HG03097 (cell line): ENCODE measurements at regions not wholly inside any gene's neighbourhood (a gene's known extent, or its start where the extent isn't known, plus 50 kb on each side); places are given as distances from the start of the nearest gene placed in this dataset.
"Not testable (repeated sequence)": the region's sequence is repeated elsewhere in the genome, so short reads cannot be mapped to it uniquely, and the experiment has no call there.

Experiments
- ATAC-seq: cut with Tn5 transposase; IDR thresholded peaks from one replicate; pipeline ENCODE4 v1.9.1; 2021; ENCODE audit not compliant: unreplicated experiment, low FRiP score

DNA sequence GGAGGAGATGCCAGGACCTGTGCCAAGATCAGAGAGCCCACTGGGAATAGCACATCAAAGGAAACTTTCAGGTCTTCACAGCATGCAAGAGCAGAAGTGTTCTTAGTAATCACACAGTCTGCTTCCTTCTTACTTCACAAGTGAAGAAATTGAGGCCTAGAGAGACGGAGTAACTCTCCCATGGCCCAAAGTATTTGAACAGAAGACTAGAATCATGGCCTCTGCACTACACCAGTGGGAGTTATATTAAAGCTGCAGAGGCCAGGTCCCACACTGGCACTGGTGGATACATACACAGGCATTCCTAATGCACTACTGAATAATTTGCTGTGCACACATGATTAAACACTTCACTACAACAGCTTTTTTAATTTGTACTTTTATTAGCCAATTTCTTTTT is 107.6 kb upstream of the RMP24 start:
- no peak for ATAC-seq

DNA sequence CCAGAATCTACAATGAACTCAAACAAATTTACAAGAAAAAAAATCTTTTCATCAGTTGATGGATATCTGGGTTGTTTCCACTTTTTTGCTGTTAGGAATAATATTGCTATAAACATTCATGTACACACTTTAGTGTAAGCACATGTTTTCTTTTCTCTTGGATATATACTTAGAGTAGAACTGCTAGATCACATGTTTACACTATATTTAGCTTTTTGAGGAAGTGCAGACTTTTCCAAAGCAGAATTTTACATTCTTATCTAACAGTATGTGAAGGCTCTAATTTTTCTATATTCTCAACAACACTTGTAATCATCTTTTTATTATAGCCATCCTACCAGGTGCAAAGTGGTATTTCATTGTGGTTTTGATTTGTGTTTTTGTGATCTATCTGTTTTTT is 103.6 kb upstream of the RMP24 start:
- no peak for ATAC-seq

DNA sequence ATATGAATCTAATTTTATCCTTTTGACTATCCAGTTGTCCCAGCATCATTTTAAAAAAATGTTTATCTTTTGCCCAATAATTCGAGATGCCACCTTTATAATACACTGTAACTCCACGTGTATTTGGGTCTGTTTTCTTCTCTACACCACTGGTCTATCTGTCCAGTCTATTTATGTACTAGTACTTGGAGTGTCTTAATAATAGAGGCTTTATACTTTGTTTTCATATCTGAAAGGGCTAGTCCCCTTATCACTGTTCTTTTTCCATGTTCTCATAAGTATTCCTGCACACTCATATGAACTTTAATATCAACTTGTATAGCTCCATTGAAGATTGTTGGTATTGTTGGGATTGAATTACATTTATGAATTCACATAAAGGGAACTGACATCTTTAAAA is 101.1 kb upstream of the RMP24 start:
- no peak for ATAC-seq

DNA sequence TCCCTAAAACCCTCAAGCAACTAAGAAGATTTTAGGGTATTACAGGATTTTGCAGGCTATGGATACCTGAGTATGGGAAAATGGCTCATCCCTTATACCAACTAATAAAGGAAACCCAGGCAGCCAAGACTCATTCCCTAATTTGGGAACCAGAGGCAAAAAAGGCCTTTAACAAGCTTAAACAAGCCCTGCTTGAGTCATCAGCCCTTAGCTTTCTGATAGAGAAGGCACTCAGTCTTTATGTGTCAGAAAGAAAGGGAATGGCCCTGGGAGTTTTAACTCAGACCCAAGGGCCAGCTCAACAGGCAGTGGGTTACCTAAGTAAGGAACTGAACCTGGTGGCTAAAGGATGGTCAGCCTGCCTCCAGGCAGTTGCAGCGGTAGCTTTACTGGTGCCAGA is 96.9 kb upstream of the RMP24 start:
- no peak for ATAC-seq

DNA sequence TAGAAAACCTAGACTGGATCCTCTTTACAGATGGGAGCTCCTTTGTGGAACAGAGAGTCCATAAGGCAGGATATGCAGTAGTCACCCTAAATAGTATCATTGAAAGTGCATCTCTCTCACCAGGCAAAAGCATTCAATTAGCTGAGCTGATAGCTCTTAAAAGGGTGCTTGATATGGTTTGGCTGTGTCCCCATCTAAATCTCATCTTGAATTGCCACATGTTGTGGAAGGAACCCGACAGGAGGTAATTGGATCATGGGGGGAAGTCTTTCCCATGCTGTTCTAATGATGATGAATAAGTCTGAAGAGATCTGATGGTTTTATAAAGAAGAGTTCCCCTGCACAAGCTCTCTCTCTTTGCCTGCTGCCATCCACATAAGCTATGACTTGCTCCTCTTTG is 96.2 kb upstream of the RMP24 start:
- ATAC-seq = no peak

DNA sequence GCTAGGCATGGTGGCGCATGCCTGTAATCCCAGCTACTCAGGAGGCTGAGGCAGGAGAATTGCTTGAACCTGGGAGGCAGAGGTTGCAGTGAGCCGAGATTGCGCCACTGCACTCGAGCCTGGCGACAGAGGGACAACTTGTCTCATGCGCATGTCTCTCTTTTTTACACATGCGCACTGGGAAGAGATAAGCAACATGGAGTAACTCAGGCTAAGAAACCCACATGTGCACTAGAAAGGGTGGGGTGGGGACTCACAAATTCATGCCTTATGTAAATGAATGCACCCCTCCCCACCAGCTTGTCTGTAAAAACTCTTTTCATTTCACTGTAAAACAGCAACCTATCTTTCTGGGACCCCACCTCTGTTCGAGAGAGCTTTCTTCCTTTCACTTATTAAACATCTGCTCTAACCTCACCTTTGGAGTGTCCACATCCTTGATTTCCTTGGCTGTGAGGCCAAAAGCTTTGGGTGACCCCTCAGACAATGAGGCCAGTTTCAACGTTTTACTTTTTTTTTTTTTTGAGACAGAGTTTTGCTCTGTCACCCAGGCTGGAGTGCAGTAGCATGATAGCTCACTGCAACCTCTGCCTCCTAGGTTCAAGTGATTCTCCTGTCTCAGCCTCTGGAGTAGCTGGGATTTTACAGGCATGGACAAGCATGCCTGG is 91.6 kb upstream of the RMP24 start:
- no peak for ATAC-seq

DNA sequence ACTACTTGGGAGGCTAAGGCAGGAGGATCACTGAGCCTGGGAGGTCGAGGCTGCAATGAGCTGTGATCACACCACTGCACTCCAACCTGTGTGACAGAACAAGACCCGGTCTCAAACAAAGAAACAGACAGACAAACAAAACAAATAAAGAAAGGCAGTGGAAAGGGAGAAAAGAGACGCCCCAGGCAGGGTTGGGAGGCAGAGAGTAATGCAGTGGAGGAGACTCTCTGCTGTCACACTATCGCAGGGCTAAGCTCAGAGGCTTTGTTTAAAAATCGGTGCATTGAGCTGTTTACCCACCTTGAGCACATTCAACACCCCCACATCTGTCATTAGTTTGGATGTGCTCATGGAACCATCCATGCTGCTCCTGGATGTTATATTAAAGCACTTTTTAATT is 84.2 kb upstream of the RMP24 start:
- ATAC-seq = no peak

DNA sequence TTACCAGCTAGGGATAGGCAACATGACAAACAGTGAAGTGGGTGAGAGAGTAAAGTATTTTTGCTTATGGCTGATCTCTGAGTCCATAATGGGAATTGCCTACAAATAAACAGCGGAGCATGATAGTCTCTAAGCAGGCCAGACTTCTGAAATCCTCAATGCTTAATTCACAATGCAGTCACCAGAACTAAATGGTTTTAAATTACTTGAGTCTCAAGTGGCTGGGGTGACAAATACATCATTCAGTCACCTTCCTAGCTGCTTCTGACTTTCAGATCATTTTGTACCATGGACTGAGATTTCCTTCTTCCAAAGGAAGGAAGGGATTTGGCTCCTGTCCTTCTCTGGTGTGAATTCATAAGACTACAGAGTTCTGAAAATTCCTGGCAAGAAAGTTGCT is 82.8 kb upstream of the RMP24 start:
- ATAC-seq = no peak

DNA sequence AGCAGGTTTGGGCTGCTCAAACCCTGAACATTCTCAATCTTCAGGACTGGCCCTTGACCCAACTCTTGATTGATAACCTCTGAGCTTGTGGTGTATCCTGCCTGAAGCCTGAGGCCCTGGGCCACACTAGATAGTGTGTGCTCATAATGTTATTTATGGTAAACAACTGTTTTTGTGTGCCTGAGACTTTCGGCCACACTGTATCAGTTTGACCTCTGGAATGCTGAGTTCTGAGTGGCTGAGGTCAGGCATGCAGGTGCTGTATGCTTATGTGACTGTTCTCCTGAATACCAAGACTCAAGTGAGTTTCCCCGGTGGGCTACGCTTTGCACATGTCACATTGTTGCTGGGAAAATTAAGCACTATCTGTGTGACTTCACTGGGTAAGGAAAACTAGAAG is 82.2 kb upstream of the RMP24 start:
- no peak for ATAC-seq

DNA sequence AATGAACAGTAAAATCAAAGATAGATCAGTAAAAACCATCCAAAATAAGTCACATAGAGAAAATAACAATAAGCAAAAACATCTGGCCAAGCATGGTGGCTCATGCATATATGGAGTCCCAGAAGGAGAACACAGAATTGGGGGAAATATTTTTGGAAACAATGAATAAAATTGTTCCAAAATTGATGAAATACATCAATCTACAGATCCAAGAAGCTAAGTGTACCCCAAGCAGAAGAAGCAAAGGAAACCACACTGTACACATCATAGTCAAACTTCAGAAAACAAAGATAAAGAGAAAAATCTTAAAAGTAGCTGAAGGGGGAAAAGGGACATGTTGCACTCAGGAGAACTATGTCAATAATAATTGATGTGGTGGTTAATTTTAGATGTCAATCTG is 80.4 kb upstream of the RMP24 start:
- no peak for ATAC-seq

DNA sequence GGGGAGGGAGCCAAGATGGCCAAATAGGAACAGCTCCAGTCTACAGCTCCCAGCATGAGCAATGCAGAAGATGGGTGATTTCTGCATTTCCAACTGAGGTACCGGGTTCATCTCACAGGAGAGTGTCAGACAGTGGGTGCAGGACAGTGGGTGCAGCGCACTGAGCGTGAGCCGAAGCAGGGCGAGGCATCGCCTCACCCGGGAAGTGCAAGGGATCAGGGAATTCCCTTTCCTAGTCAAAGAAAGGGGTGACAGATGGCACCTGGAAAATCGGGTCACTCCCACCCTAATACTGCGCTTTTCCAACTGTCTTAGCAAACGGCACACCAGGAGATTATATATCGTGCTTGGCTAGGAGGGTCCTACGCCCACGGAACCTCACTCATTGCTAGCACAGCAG is 75.0 kb upstream of the RMP24 start:
- ATAC-seq = not testable (repeated sequence)

DNA sequence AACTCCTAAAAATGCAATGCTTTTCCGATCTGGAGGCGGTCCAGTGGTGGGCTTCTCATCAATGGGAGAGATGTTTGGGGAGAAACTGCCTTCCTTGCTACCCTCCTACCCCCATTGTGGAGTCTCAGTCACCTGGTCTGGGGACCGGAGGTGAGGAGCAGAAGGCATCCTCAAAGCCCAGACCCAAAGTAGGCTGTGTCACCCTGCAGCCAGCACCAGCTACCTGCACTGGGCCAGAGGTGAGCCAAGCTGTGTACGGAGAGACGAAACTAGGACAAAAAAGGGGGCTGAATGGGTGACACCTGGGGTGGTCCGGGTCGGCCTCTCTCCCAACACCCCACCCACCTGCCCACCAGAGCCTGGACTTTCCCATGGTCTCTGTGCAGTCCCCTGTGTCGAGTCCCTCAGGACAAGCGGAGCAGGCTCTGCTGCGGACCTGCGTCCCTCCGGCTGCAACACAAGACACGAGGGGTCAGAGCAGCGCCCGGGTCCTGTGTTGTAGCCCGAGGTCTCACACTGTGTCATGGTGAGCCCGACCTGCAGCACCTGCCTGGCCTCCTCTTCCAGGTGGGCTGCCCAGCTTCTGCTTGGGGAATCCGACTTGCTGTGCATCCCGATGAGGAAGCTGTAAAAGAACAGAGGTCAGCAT is 68.0 kb upstream of the RMP24 start:
- ATAC-seq = no peak

DNA sequence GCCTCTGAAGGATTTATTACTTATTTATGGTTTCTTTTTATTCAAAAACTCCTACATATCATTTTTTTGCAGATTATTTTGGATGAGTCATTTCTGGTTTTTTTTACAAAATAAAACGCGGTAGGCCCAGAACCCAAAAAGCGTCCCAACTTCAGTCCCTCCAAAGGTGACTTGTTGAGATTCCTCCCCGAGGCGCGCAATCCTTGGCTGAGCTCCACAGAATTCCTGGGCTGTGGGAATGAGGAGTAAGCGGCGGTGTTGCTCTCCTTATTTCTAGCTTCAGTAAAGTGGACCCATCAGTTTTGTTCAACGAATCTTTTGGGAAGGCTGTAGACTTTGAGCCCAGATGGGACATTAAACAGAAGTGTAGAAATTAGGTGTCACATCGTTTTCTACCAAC is 67.0 kb upstream of the RMP24 start:
- ATAC-seq = no peak

DNA sequence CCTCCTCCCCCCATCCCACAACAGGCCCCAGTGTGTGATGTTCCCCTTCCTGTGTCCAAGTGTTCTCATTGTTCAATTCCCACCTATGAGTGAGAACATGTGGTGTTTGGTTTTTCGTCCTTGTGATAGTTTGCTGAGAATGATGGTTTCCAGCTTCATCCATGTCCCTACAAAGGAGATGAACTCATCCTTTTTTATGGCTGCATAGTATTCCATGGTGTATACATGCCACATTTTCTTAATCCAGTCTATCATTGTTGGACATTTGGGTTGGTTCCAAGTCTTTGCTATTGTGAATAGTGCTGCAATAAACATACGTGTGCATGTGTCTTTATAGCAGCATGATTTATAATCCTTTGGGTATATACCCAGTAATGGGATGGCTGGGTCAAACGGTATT is 66.2 kb upstream of the RMP24 start:
- not testable (repeated sequence) for ATAC-seq

DNA sequence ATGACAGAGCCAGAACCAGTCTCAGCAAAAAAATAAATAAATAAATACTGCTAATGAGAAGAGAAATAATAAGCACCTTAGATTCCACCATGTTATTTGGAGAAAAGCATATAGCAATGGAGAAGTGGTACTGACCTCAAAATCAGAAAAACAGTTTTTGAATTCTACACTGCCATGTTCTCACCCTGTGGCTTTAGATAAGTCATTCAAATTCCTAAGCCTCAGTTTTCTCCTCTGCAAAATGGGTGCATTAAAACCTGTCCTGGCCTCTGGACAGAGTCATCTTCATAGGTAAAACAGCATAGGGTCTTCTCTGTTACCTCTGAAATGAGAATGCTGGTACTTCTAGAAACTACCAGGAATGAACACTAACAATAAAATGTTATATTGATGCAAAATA is 62.2 kb upstream of the RMP24 start:
- no peak for ATAC-seq

DNA sequence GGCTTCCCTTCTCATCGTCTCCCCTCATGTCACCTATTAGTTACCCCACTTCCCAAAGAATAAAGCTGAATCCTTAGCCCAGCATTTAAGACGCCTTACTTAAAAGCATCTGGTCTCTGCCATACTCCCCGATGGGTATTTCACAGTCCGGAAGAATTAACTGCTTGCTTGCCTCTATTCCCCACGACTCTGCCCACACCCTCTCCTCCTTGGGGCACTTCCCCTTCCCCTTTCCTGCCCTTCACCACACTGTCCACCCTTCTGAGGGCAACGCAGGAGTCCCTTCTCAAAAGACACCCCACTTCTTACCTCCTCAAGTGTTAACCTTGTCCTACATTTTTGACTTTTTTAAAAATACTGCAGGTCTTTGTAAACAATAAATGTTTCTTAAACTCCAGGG is 60.1 kb upstream of the RMP24 start:
- ATAC-seq = no peak

DNA sequence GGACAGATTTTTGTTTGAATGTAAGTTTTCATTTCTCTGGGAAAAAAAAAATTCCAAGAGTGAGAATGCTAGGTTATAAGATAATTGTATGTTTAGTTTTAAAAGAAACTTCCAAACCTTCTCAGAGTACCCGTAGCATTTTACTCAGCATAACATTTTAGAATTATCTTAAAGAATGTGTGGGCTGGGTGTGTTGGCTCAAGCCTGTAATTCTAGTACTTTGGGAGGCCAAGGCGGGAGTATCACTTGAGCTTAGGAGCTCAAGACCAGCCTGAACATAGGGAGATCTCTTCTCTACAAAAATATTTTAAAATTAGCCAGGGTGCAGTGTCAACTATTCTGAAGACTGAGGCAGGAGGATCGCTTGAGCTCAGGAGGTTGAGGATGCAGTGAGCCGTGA is 57.4 kb upstream of the RMP24 start:
- ATAC-seq = no peak

DNA sequence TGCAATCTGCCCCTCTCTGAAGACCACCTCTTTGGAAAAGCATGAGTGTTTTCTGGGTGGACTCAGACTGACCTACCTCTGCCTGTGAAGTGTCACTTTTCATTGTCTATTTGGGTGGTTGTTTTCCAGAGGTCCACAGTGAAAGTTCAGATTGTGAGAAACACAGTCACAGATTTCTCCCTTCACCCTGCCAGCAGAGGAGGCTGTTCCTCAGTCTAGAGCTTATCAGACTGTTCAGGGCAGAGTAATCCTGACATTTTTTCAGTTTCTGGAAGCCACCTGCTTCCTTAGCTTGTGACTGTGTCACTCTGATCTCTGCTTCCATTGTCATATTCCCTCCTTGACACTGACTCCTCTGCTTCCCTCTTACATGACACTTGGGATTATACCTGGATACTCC is 55.4 kb upstream of the RMP24 start:
- no peak for ATAC-seq

DNA sequence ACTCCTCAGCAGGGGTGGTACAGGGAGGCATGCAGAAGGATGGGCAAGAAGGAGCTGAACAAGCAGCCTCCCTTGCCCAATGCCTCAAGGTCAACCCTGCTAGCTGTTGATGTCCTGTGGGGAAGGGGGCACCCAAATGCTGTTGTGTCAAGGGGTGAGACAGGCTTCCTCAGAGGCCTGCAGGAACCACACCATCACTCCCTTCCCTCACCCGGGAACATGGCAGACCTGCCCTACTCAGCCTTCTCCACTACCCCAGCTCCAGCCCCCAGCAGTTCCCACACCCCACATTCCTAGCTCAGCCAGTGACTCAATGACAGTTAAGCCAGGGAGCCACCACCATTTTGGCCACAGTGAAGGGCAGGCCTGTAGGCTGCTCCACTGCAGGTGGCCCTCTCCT is 53.9 kb upstream of the RMP24 start:
- no peak for ATAC-seq

DNA sequence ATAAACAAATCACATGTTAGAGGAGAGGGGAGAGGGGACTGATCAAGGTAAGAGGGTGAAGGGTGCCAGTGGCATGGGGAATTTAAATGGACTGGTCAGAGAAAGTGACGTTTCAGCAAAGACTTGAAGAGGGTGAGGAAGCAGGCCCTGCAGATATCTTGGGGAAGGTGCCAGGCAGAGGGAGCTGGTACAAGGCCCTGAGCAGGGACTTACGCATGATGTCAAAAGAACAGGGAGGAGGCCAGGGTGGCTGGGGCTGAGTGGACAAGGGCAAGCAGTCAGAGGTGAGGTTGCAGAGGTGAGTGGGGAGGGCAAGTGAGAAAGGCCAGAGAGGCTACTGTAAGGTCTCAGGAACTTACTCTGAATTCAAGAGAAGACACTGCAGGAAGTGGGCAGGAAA is 53.3 kb upstream of the RMP24 start:
- no peak for ATAC-seq

DNA sequence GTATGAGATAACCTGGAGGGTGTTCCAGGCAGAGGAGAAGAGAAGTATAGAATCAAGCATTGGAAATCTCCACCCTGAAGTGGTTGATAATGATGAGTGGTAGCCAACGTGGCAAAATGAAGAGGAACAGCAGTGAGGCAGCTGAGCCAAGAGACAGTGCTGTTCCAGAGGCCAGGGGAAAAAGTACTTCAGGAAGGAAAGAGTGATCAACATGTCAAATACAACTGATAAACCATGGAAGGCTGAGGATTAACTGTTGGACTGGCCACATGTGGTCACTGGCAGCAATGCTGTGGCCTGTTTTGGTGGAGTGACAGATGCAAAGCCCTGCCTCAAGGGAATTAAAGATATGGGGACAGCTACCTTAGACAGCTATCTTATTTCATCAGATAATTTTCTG is 51.9 kb upstream of the RMP24 start:
- ATAC-seq = no peak
